Retinal pigment epithelial cell (primary cell): ENCODE measurements at regions not wholly inside any gene's neighbourhood (a gene's known extent, or its start where the extent isn't known, plus 50 kb on each side); places are given as distances from the start of the nearest gene placed in this dataset.

ENCODE experiments used
- DNase-seq: peaks from one replicate; pipeline ENCODE4 v3.0.0-alpha.2; 2010; ENCODE audit warnings: low read depth
- H3K4me3 ChIP-seq: 2 replicates; pipeline ENCODE4 v1.5.1; 2011; ENCODE audit warnings: mild to moderate bottlenecking, low read length, control low read depth, moderate library complexity
- TF ChIP-seq, protein P1 (sequence below): conservative IDR thresholded peaks from 2 replicates; pipeline ENCODE4 v1.5.1; 2011; ENCODE audit warnings: low read depth, low read length, control low read depth, inconsistent platforms

DNA sequence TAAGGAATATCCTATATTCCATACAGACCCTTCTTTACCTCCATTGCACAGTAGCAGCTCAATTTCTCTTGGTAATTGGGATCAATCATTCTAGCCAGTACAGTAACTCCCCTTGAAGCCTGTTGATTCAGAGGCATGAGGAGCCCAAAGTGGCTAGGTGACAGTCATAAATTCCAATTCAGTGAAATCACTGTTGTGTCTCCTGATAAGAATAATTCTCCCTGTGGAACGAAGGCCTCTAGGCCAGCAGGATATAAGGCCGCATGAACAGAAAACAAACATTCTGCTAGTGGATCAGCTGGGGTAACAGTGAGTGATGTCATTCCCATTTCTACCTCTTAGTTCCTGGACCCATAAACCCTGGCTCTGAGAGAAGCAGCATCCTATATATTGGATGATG lies 696.3 kb downstream of the NR2F2 start:
- H3K4me3 ChIP-seq: no peak overlapping the region
- TF ChIP-seq, protein P1, sequence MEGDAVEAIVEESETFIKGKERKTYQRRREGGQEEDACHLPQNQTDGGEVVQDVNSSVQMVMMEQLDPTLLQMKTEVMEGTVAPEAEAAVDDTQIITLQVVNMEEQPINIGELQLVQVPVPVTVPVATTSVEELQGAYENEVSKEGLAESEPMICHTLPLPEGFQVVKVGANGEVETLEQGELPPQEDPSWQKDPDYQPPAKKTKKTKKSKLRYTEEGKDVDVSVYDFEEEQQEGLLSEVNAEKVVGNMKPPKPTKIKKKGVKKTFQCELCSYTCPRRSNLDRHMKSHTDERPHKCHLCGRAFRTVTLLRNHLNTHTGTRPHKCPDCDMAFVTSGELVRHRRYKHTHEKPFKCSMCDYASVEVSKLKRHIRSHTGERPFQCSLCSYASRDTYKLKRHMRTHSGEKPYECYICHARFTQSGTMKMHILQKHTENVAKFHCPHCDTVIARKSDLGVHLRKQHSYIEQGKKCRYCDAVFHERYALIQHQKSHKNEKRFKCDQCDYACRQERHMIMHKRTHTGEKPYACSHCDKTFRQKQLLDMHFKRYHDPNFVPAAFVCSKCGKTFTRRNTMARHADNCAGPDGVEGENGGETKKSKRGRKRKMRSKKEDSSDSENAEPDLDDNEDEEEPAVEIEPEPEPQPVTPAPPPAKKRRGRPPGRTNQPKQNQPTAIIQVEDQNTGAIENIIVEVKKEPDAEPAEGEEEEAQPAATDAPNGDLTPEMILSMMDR: no peak
- no peak for DNase-seq

- TF ChIP-seq, protein P1: no peak
- H3K4me3 ChIP-seq: no peak overlapping the region
- DNase-seq: no peak
These were observed 697.3 kb downstream of the NR2F2 start for GRCh38 chr15:97027772-97028171.

DNA sequence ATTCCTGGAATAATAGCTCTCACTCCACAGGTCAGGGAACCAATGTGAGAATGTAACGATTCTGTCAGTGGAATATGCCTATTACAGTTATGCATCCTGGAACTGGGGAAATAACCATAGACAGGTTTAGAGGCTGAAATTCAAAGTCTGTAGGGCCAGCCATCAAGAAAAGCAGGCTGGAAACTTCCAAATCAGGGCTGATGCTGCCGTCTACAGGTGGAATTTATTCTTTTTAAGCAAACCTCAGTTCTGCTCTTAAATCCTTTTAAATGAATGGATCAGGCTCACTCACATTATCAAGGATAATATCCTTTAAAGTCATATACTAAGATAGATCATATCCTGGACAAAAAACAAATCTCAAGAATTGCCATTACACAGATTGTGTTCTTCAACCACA lies 699.8 kb downstream of the NR2F2 start:
- TF ChIP-seq, protein P1: no peak

GRCh38 chr15:97036301-97036700 lies 705.8 kb downstream of the NR2F2 start:
- TF ChIP-seq, protein P1: no peak
- H3K4me3 ChIP-seq: no peak overlapping the region
- no peak for DNase-seq

More for the DNA sequence above, 699.8 kb downstream of the NR2F2 start:
- no peak overlapping the region for H3K4me3 ChIP-seq
- no peak for DNase-seq

GRCh38 chr15:97037080-97037479 lies 706.6 kb downstream of the NR2F2 start:
- H3K4me3 ChIP-seq: no peak overlapping the region
- TF ChIP-seq, protein P1: no peak
- DNase-seq: no peak

GRCh38 chr15:97045666-97046421 lies 715.3 kb downstream of the NR2F2 start:
- H3K4me3 ChIP-seq: no peak overlapping the region
- TF ChIP-seq, protein P1: no peak
- DNase-seq: no peak

GRCh38 chr15:97052513-97052912 lies 722.0 kb downstream of the NR2F2 start:
- DNase-seq: no peak
- H3K4me3 ChIP-seq: no peak overlapping the region
- TF ChIP-seq, protein P1: no peak
